ENCODE measurements at regions not wholly inside any gene's neighbourhood (a gene's known extent, or its start where the extent isn't known, plus 50 kb on each side); places are given as distances from the start of the nearest gene placed in this dataset.
"Not testable (repeated sequence)": the region's sequence is repeated elsewhere in the genome, so short reads cannot be mapped to it uniquely, and the experiment has no call there.

DNA sequence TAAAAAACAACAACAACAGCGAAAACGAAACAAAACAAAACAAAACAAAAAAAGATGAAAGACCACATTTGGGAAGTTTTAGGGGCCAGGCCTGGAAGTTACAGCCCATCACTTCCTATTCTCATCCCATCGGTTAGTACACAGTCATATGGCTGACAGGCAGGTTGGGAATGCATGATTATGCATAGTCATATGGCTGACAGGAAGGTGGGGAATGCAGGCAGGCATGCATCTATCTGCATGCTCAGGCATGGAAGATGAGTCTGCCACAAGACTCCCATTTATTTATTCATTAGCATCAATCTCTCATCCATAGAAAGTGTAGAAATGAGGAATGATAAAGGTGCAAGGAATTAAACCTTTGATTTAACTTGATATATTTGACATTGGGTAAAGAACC is 325.3 kb upstream of the MEX3C start:
- DNase-seq (ENCODE audit: low read depth): no peak

DNA sequence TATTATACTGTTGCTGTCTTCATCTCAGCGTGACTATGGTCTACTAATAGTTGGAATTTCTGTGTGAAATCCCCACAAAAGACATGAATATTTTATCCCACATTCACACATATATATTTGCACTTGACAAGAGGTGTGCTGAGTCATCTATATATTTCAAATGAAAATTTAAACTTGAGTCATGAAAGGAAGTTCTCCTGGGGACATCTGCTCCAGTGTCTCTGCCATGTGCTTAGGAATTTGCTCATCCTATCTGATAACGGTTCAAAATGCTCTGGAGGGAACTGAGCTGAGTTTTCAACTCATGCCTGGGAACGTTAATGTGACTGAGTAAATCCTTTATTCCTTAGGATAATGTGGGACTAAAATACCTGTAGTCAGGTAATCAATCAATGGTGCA is 326.2 kb upstream of the MEX3C start:
- no peak for DNase-seq (ENCODE audit: low read depth)

DNA sequence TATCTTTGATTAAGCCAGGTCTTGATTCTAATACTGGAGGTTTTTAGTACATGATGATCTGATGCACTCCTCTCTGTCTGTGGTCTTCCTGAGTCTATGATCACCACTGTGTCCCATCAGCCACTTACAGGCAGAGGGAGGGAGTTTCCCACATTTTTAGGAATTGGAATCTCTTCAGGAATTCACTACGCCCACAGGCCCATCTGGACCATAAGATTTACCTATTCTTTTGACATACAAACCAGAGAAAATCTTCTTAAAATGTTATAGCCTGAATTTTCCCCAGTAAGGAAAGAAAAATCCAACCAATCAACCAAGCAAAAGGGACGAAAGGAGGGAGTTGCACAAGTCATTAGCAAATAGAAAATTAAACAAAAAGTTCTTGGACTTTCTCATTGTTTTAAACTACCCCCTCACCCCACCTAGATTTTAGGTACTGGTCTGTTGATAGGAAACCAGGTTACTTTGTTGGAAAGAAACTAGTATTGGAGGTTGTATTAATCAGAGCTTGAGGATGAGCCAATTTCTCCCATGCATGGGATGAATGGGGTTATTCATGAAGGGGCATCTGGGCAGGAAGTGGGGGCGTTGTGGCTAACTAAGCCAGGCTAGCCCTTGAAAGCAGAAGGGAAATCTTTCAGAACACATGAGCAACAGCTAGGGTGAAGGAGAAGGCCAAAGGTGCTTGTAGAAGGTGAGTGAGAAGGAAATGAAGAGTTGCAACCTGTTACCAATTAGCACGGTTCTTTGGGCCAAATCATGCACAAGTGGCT is 328.2 kb upstream of the MEX3C start:
- DNase-seq (ENCODE audit: low read depth): no peak

DNA sequence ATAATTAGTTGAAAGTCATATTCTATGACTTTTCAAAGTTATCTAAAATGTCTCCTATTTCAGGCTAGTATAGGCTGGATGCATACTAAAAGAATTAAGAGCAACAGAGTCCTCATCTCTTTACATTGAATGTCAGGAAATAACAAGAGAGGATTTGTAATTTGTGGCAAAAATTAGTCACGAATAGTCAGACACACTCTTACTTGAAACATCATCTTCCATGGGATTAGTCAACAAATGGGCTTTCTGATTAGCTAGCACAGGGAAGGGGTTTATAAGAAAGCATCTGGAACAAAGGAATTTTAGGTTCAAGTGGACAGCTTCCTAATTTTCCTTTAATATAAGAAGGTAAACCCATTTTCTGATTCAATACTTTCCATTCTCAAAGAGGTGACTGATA is 330.3 kb upstream of the MEX3C start:
- no peak for DNase-seq (ENCODE audit: low read depth)

DNA sequence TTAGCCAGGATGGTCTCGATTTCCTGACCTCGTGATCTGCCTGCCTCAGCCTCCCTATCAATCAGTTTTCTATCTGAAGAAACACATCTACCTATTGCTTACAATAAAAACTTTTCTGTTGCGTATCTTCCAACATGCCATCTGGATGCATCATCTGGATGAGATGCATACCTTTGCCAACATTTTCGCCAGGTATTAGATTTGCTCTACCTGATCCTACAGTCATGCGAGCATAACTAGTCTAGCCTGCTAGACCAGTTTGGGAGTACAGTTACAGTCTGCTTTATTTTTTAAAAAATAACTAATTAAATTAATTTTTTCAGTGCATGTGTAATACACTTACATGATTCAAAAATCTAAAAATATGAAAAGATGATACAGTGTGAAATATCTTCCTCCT is 334.0 kb upstream of the MEX3C start:
- no peak for DNase-seq (ENCODE audit: low read depth)

DNA sequence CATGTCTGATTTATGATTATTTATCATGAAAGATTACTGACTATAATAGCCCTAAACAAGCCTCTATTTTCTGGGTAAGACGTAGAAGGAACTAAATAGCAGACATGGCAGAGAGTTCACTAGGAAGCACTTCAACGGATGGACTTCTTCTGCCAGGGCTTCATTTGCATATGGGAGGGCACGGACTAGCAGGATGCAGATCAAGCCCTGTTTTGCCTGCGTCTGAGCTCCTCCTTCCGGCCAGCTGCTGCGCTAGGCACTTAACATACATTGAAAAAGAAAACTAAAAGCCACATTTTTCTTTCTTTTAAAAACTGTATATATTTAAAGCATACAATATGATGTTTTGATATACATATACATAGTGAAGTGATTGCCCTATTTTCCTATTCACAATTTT is 340.0 kb upstream of the MEX3C start:
- no peak for DNase-seq (ENCODE audit: low read depth)

DNA sequence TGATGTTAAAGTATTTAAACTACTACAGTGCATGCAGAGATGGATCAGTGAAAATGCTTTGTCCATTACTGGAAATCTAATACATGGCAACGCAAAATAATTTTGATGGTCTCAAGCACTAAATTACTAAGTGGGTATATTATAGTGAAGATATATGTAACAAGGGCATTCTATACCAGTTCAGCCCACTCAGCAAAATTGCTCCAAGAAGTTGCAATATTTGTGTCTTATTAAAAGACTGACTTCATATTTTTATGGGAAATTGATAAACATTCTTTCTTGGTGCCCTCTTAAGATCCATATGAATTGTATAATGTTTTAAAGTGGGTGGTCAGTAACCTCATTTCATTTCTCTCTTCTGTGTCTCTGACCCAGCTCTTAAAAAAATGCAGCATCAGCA is 343.1 kb upstream of the MEX3C start:
- no peak for DNase-seq (ENCODE audit: low read depth)

DNA sequence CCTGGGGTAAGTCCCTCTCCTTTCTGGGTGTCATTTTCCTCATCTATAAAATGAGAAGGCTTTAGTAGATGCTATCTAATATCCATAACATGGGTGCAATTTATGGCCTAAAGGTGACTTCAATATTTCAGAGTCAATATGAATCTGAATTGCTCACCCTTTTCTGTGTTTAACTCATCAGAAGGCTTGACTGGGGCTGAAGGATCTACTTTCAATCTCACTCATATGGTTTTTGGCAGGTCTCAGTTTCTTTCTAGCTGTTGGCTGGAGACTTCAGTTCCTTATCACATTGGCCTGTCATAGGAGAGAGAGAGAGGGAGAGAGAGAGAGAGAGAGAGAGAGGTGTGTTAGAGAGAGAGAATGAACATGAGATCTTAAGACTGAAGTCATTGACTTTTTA is 343.7 kb upstream of the MEX3C start:
- no peak for DNase-seq (ENCODE audit: low read depth)

DNA sequence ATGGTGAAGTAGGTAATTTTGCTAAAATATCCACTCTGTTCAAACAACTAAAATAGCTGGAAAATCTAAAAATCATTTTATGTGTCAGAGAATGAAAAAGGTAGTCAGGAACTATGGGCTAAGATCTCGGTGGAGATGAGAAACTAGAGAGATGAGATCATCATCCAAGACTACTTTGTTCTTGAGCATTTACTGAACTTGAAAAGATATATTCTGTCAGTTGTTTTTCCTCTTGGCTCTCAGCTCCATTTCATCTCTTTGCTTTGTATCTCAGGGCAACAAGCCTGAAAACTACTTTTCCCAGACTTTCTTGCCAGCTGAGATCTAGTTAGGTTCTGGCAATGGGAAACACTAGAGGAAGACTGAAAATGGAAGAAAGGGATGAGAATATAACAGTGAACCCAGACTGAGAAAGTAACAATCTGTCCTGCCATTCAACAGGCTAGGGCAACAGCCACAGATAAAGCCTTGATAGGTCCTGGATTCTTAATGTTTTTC is 346.2 kb upstream of the MEX3C start:
- DNase-seq (ENCODE audit: low read depth): no peak

DNA sequence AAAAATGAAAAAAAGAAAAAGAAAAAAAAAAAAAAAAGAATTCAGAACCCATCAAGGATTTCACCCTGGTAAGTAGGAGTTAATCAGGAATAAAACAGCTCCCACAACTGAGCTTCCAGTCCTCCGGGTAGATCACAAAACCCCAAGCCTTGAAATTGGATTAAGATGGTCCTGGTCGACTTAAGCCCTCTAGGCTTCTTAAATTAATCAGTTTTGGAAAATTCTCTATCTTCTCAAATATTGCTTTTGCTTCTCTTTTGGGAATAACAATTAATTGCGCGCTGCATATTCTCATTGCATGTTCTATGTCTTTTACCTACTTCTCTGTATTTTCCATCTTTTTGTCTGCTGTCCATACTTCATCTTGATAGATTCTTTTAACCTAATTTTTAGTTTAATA is 348.0 kb upstream of the MEX3C start:
- DNase-seq (ENCODE audit: low read depth): no peak

DNA sequence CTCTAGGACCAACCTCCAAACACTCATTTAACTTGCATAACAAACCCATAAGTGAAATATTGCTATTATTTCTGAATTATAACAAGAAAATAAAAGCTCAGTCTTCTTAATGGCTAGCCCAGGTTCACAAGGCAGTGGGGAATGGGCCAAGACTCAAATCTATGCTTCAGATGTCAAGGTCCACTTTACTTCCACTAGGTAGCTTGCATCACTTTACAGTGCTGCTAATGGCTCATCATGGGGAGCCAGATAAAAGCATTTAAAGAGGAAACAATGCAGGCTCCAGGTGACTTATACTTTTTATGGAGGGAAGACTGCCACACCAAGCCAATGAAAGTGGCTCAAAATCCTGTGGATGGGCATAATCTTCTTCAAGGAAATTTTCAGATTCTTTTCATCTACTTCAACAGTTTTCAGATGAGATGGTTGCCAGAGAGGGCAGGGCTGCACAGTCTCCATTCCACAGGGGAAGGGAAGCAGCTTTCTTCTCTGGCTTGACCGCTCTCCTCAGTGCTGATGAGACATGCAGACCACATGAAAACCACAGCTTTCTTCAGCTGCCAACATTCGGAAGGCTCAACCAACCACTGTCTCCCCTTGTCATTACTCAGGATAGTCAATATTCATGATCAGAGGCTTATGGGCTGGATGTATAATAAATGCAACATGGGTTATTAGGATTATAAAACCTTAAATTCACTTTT is 361.9 kb upstream of the MEX3C start:
- no peak for DNase-seq (ENCODE audit: low read depth)

DNA sequence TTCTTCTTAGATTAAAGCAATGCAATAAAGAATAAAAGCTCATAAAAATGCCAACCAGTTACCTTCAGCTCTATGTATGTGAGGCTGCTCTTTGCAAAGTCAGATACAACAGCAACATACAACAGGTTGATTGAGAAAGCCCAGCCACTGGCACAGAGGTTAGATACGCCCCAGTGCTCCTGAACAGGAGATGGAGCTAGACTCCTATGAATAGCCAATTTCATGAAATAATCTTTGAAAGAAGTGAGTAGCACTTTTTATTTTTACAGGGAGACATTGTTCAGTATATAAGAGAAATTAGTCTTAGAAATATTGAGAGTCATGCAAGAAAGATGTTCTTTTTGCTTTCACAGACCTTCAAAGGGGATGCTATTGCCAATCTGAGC is 362.4 kb upstream of the MEX3C start:
- DNase-seq (ENCODE audit: low read depth): no peak

DNA sequence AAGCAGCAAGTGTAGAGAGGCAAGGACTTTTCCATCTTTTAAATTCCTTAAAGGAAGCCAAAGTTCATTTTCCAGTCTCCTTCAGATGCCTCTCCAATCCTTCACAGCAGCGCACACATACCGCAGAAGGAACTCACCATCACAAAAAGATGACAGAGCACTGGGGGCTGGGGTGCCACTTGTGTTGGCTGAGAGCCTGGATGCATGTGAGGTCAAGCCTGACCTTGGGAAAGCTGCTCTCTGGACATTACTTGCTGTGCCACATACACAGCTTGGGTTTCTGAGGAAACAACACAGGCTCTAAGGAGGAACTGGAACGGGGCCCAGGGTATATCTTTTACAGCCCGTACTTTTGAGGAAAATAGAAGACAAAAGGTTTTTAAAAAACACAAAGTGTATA is 364.3 kb upstream of the MEX3C start:
- DNase-seq (ENCODE audit: low read depth): no peak

DNA sequence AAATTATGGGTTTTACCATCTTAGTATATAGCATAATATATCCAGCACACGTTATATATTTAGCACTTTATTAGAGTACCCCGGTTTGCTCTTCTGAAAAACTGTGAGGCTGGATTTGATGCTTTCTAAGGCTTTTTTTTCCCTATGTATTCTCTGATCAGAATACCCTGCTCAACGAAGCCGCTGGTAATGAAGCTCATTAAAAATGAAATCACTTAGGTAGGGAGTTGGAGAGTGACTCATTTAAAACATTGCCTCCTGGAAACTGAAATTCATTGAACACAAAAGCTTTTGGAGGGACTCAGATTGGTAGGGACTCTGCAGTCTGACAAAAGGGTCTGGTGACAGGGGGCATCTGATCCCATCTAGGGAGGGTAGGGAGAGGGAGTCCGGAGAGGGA is 365.4 kb upstream of the MEX3C start:
- DNase-seq (ENCODE audit: low read depth): no peak

DNA sequence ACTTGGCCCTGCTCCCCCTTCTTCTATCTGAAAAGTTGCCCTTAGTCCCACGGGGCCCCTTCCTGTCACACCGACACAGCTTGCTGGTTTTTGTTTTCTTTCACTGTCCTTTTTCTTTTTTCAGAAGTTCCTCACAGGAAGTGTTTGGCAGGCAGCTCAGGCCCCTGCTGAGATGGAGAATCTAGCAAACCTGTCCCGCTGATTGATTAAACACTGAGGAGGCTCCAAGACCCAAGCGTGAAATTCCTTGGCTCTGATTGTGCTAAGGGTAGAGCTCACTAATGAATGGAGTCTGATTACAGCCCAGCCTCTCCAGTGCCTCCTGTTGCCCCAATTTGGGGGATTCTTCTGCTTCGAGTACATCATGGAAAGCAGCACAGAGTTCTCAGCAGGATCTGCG is 365.9 kb upstream of the MEX3C start:
- no peak for DNase-seq (ENCODE audit: low read depth)

DNA sequence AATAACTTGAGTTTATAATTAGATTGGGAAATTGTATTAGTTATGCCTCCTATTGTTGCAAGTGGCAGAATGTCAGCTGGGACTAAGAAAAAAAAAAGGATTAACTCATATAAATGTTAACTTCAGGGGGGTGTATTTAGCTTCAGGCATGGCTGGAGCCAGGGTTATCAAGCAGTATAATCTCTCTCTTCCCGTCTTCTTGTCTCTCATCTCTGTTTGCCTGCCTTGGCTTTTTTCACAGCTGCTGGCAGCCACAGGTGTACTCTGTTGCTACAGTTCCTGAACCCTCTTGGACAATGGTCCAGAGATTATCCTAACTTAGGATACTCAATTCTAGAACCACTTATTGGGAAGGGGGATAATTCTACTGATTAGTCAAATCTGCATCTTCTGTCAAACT is 370.7 kb upstream of the MEX3C start:
- DNase-seq (ENCODE audit: low read depth): no peak

DNA sequence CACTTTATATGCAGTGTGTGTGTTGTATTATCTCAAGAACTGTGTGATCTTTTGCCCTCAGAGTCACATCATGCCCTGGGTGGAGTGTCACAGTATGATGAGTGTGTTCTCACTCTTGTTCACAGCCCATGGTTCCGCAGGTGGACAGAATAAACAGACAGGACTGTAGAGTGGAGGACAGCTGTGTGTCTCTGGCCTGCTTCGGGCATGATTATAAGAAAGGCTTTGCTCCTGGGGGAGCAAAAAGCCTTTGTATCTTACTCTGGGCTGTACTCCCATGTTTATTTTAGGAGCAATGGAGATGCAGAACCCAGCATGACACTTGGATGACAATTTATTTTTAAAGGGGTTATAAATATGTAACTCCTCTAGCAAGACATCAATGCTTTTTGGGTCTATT is 371.7 kb upstream of the MEX3C start:
- DNase-seq (ENCODE audit: low read depth): no peak

DNA sequence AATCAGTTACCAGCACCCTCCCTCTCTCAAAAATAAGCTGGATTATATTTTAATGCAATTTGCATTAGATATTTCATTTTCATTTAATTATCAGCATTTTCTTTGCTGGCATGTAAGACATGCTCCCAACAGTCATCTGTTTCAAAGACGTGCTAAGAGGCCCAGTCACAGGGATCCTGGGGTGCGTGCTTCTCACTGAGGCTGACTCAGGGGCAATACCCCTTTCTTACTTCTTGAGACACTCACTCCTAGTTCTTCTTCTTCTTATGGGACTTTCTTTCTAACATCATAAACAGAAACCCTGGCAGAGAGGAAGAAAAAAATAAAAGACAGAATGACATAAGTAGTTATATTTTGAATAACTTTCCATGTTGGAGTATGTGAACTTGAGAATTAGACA is 372.1 kb upstream of the MEX3C start:
- no peak for DNase-seq (ENCODE audit: low read depth)

DNA sequence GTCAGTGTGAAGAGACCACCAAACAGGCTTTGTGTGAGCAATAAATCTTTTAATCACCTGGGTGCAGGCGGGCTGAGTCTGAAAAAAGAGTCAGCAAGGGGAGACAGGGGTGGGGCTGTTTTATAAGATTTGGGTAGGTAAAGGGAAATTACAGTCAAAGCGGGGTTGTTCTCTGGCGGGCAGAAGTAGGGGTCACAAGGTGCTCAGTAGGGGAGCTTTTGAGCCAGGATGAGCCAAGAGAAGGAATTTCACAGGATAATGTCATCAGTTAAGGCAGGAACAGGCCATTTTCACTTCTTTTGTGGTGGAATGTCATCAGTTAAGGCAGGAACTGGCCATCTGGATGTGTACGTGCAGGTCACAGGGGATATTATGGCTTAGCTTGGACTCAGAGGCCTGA is 372.6 kb upstream of the MEX3C start:
- not testable (repeated sequence) for DNase-seq (ENCODE audit: low read depth)

DNA sequence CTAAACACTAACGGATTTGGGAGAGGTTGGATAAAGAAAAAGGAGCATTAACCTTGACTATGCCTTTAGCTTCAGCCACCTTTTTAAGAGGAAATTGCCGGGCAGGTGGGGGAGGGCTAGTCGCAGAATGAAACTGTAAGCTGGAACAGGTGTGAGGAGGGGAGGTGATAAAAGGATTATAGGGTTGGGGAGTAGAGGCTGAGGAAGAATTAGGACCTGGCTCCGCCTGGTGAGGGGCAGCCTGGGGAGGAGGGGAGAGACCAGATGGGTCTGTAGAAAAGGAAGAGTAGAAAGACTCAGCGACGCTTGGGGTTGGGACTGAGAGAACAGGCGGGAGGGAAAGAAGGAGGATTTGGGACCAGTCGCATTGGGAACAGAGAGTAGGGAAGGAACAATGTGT is 376.4 kb upstream of the MEX3C start:
- DNase-seq (ENCODE audit: low read depth): not testable (repeated sequence)

DNA sequence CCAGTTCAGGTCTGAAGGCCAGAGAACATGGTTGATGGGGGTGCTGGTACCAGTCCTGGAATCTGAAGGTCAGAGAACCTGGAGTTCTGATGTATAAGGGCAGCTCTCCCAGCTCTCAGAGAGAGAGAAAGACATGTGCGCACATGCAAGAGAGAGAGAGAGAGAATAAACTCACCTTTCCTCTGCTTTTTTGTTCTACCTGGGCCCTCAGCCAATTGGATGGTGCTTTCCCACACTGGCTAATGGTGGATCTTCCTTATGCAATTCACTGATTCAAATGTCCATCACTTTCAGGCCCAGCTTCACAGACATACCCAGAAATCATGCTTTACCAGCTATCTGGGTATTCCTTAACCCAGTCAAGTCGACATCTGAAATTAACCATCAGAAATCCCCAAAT is 377.7 kb upstream of the MEX3C start:
- DNase-seq (ENCODE audit: low read depth): no peak

DNA sequence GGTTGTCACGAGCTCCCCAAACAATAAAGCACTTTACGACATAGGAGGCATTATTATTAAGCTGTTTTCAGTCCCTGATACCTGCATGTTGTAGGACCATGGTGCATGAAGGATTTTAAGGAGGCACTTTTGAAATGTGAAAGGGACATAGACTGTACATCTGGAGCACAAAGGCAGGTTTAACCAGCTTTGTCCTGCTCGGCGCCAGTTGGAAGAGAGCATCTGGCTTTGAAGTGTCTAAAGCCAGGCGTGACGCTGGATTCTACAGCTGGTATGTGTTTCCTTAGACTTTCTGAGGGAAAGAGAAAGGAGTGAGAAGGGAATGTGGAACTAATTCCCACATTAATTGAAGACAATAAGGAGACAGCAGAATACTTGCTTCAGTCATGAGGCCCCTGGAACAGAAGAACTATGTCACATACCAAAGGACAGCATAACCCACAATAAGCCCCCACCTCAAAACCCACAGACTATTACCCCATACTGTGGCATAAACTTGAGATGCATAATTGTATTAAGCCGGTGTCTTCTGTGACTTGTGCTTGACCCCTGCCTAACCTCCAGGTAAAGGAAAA is 381.0 kb upstream of the MEX3C start:
- no peak for DNase-seq (ENCODE audit: low read depth)

DNA sequence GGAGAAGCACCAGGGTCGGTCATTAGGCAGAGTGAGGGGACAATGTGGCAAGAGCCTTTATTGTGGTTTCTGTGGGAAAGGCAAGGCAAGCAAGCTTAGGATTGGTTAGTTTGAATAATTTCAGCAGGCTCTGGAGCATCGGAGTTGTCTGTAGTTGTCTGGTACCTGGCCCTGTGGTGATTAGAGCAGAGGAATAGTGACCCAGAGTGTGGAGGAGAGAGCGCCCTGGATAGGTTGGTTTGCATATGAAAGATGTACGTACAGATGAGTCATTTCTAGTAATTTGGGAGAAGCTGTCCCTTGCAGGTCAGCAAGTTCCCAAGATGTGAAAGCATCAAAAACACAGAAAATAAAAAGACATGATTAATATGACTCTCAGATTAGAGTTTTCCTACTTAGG is 383.1 kb upstream of the MEX3C start:
- no peak for DNase-seq (ENCODE audit: low read depth)

DNA sequence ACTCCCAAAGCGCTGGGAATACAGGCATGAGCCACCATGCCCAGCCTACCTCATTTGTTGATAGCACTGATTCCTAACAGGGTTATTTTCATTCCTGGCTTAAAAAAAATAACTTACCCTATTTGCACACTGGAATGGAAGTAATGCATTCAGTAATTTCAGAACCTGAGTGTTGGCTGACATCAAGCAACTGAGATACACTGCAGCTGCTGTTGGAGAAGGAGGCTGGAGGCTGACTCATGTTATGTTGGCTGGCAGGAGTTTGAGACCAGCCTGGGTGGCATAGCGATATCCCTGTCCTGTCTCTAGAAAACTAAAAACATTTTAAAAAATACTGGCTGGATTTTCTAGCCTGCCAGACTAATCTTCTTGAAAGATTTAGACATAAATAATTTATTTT is 385.1 kb upstream of the MEX3C start:
- DNase-seq (ENCODE audit: low read depth): no peak

Measured in iris pigment epithelial cell (primary cell).